ENCODE measurements at regions not wholly inside any gene's neighbourhood (a gene's known extent, or its start where the extent isn't known, plus 50 kb on each side); places are given as distances from the start of the nearest gene placed in this dataset.

- H3K27me3 ChIP-seq (ENCODE audit: insufficient read depth), result no peaks in the 10 kb centered on the region
- no peak overlapping the region for H3K4me2 ChIP-seq
- no peaks in the 10 kb centered on the region for H3K9me2 ChIP-seq (ENCODE audit: insufficient read depth)
- DNase-seq (ENCODE audit: low spot score), result no peak
- no peaks in the 10 kb centered on the region for H3K4me1 Mint-ChIP-seq
- no peak for ATAC-seq
- no peak overlapping the region for H3K4me3 ChIP-seq
- no peaks in the 10 kb centered on the region for H3K79me2 ChIP-seq (replicated peaks; ENCODE audit: insufficient read depth)
- H3K9me3 Mint-ChIP-seq, result no peaks in the 10 kb centered on the region
- no peak overlapping the region for H3K27ac Mint-ChIP-seq
- no peak overlapping the region; the same call in 1 of the 2 replicates for H2AFZ ChIP-seq
- no peaks in the 10 kb centered on the region for H4K20me1 ChIP-seq (replicated peaks; ENCODE audit: insufficient read depth)
- H3K4me3 Mint-ChIP-seq, result no peak overlapping the region
- H3F3A ChIP-seq (replicated peaks; ENCODE audit: low read depth), result no peaks in the 10 kb centered on the region
- no peaks in the 10 kb centered on the region for H3K36me3 Mint-ChIP-seq (ENCODE audit: low read depth)
- no peak for TF ChIP-seq NANOG (IDR thresholded peaks at IDR 0.05; ENCODE audit: borderline replicate concordance)
- no peak for TF ChIP-seq JUNB (IDR thresholded peaks at IDR 0.05; ENCODE audit: unreplicated experiment)
- TF ChIP-seq ZNF331 (CRISPR knock-in tag; IDR thresholded peaks at IDR 0.05; ENCODE audit: low read depth), result no peak
- TF ChIP-seq, protein P1, sequence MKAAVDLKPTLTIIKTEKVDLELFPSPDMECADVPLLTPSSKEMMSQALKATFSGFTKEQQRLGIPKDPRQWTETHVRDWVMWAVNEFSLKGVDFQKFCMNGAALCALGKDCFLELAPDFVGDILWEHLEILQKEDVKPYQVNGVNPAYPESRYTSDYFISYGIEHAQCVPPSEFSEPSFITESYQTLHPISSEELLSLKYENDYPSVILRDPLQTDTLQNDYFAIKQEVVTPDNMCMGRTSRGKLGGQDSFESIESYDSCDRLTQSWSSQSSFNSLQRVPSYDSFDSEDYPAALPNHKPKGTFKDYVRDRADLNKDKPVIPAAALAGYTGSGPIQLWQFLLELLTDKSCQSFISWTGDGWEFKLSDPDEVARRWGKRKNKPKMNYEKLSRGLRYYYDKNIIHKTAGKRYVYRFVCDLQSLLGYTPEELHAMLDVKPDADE (IDR thresholded peaks at IDR 0.05), result no peak
- TF ChIP-seq ZNF462 (CRISPR knock-in tag; IDR thresholded peaks at IDR 0.05), result no peak
- TF ChIP-seq, protein P2, sequence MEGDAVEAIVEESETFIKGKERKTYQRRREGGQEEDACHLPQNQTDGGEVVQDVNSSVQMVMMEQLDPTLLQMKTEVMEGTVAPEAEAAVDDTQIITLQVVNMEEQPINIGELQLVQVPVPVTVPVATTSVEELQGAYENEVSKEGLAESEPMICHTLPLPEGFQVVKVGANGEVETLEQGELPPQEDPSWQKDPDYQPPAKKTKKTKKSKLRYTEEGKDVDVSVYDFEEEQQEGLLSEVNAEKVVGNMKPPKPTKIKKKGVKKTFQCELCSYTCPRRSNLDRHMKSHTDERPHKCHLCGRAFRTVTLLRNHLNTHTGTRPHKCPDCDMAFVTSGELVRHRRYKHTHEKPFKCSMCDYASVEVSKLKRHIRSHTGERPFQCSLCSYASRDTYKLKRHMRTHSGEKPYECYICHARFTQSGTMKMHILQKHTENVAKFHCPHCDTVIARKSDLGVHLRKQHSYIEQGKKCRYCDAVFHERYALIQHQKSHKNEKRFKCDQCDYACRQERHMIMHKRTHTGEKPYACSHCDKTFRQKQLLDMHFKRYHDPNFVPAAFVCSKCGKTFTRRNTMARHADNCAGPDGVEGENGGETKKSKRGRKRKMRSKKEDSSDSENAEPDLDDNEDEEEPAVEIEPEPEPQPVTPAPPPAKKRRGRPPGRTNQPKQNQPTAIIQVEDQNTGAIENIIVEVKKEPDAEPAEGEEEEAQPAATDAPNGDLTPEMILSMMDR (conservative IDR thresholded peaks at IDR 0.05; ENCODE audit: low read depth in 2 of 2), result no peak
- no peak for TF ChIP-seq CREB1 (CRISPR knock-in tag; IDR thresholded peaks at IDR 0.05; ENCODE audit: low read depth)
- TF ChIP-seq EZH2phosphoT487 (IDR thresholded peaks at IDR 0.05; ENCODE audit: unreplicated experiment), result no peak
- TF ChIP-seq, protein P3, sequence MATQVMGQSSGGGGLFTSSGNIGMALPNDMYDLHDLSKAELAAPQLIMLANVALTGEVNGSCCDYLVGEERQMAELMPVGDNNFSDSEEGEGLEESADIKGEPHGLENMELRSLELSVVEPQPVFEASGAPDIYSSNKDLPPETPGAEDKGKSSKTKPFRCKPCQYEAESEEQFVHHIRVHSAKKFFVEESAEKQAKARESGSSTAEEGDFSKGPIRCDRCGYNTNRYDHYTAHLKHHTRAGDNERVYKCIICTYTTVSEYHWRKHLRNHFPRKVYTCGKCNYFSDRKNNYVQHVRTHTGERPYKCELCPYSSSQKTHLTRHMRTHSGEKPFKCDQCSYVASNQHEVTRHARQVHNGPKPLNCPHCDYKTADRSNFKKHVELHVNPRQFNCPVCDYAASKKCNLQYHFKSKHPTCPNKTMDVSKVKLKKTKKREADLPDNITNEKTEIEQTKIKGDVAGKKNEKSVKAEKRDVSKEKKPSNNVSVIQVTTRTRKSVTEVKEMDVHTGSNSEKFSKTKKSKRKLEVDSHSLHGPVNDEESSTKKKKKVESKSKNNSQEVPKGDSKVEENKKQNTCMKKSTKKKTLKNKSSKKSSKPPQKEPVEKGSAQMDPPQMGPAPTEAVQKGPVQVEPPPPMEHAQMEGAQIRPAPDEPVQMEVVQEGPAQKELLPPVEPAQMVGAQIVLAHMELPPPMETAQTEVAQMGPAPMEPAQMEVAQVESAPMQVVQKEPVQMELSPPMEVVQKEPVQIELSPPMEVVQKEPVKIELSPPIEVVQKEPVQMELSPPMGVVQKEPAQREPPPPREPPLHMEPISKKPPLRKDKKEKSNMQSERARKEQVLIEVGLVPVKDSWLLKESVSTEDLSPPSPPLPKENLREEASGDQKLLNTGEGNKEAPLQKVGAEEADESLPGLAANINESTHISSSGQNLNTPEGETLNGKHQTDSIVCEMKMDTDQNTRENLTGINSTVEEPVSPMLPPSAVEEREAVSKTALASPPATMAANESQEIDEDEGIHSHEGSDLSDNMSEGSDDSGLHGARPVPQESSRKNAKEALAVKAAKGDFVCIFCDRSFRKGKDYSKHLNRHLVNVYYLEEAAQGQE (IDR thresholded peaks at IDR 0.05; ENCODE audit: unreplicated experiment), result no peak
- TF ChIP-seq EZH2 (IDR thresholded peaks at IDR 0.05; ENCODE audit: low read depth, unreplicated experiment), result no peak
- no peak for TF ChIP-seq POLR2AphosphoS5 (IDR thresholded peaks at IDR 0.05; ENCODE audit: low read depth)
- TF ChIP-seq ZNF114 (CRISPR knock-in tag; IDR thresholded peaks at IDR 0.05), result no peak
- no peak for TF ChIP-seq STAT1 (IDR thresholded peaks at IDR 0.05; ENCODE audit: unreplicated experiment)
- H3K36me3 ChIP-seq (ENCODE audit: insufficient read depth), result no peaks in the 10 kb centered on the region
- H3K27me3 Mint-ChIP-seq (ENCODE audit: insufficient read depth, low read depth, poor library complexity), result peaks cover 5% of the 10 kb centered on the region
- H3K4me1 ChIP-seq (ENCODE audit: insufficient read depth), result no peaks in the 10 kb centered on the region
- H3K27ac ChIP-seq (ENCODE audit: low read depth), result no peak overlapping the region
These were observed 183.0 kb downstream of the TSHZ3 start for GRCh38 chr19:31166206-31166605.
